OCI-LY1 (cell line): ENCODE measurements at regions not wholly inside any gene's neighbourhood (a gene's known extent, or its start where the extent isn't known, plus 50 kb on each side); places are given as distances from the start of the nearest gene placed in this dataset.

Experiments used
- EZH2 ChIP-seq: fragments of 200-600 bp; sonication (generic), shearing (Covaris generic); IDR thresholded peaks from 2 replicates; pipeline ENCODE4 v1.8.0; 2017; ENCODE audit warnings: borderline replicate concordance, mixed run types, mild to moderate bottlenecking, antibody characterized with exemption, low read length, moderate library complexity, mixed read lengths
- TF ChIP-seq, protein P1 (sequence below): fragments of 200-600 bp; sonication (generic), shearing (Covaris generic); IDR thresholded peaks from 2 replicates; pipeline ENCODE4 v1.5.1; 2017; ENCODE audit warnings: mild to moderate bottlenecking, antibody characterized with exemption, low read length, moderate library complexity, mixed read lengths

DNA sequence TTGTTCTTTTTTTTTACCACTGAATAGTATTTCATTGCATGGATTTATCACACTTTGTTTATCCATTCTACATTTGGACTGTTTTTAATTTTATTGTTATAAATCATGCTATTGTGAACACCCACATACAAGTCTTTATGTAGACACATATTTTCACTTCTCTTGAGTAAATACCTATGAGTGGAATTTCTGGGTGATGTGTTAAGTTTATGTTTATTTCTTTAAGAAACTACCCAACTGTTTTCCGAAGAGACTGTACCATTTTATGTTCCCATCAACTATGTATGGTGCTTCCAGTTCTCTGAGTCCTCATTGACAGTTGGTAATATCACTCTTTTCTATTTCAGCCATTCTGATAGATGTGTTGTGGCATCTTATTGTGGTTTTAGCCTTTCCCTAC lies 54.0 kb downstream of the RIN2 start:
- TF ChIP-seq, protein P1, sequence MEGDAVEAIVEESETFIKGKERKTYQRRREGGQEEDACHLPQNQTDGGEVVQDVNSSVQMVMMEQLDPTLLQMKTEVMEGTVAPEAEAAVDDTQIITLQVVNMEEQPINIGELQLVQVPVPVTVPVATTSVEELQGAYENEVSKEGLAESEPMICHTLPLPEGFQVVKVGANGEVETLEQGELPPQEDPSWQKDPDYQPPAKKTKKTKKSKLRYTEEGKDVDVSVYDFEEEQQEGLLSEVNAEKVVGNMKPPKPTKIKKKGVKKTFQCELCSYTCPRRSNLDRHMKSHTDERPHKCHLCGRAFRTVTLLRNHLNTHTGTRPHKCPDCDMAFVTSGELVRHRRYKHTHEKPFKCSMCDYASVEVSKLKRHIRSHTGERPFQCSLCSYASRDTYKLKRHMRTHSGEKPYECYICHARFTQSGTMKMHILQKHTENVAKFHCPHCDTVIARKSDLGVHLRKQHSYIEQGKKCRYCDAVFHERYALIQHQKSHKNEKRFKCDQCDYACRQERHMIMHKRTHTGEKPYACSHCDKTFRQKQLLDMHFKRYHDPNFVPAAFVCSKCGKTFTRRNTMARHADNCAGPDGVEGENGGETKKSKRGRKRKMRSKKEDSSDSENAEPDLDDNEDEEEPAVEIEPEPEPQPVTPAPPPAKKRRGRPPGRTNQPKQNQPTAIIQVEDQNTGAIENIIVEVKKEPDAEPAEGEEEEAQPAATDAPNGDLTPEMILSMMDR, result no peak
- TF ChIP-seq EZH2, result no peak
